Liver (tissue), 8 donors: ENCODE measurements at regions not wholly inside any gene's neighbourhood (a gene's known extent, or its start where the extent isn't known, plus 50 kb on each side); places are given as distances from the start of the nearest gene placed in this dataset.
"Not testable (repeated sequence)": the region's sequence is repeated elsewhere in the genome, so short reads cannot be mapped to it uniquely, and the experiment has no call there.

Experiments
- DNase-seq: peaks from one replicate; pipeline ENCODE4 v3.0.0-alpha.2; 2017; ENCODE audit warnings: low spot score
- H3K27ac ChIP-seq, 2 donors: one replicate each; pipeline ENCODE4 v1.7.0; 2013; ENCODE audit warnings: inconsistent platforms in 2 of 2, low read length in 2 of 2, control low read depth in 1 of 2, low read depth in 1 of 2, mild to moderate bottlenecking in 1 of 2
- H3K27me3 ChIP-seq, 4 donors: one replicate each; pipeline versions ENCODE4 v1.6.1 to v1.7.0; 2013; ENCODE audit warnings: low read length in 3 of 4, inconsistent platforms in 1 of 4, mild to moderate bottlenecking in 1 of 4, moderate library complexity in 1 of 4; ENCODE audit not compliant: control insufficient read depth in 4 of 4, insufficient read depth in 4 of 4
- H3K36me3 ChIP-seq, 4 donors: one replicate each; pipeline versions ENCODE4 v1.6.1 to v1.7.0; 2013; ENCODE audit warnings: low read length in 3 of 4, mild to moderate bottlenecking in 3 of 4, low read depth in 1 of 4, moderate library complexity in 1 of 4; ENCODE audit not compliant: control insufficient read depth in 4 of 4, insufficient read depth in 3 of 4
- H3K4me1 ChIP-seq, 4 donors: one replicate each; pipeline versions ENCODE4 v1.6.1 to v1.7.0; 2013; ENCODE audit warnings: low read length in 3 of 4, mild to moderate bottlenecking in 3 of 4, moderate library complexity in 1 of 4; ENCODE audit not compliant: control insufficient read depth in 4 of 4, insufficient read depth in 4 of 4
- H3K4me3 ChIP-seq, 3 donors: one replicate each; pipeline versions ENCODE4 v1.6.1 to v1.7.0; 2013; ENCODE audit warnings: low read length in 3 of 3, control low read depth in 1 of 3, low read depth in 1 of 3, mild to moderate bottlenecking in 1 of 3
- H3K9ac ChIP-seq, 2 donors: one replicate each; pipeline ENCODE4 v1.7.0; 2013; ENCODE audit warnings: low read length in 2 of 2, mild to moderate bottlenecking in 2 of 2, moderate library complexity in 2 of 2, control low read depth in 1 of 2, low read depth in 1 of 2
- H3K9me3 ChIP-seq, 4 donors: one replicate each; pipeline versions ENCODE4 v1.6.1 to v1.7.0; 2013; ENCODE audit warnings: low read length in 3 of 4; ENCODE audit not compliant: control insufficient read depth in 4 of 4
- EGR1 ChIP-seq, 2 donors: IDR thresholded peaks; 2 replicates each; pipeline ENCODE4 v1.6.1; 2016 to 2018; ENCODE audit warnings: antibody characterized with exemption in 2 of 2, low read depth in 2 of 2
- FOXA1 ChIP-seq: IDR thresholded peaks from 2 replicates; pipeline ENCODE4 v1.6.1; 2016; ENCODE audit warnings: antibody characterized with exemption
- FOXA2 ChIP-seq: IDR thresholded peaks from 2 replicates; pipeline ENCODE4 v1.6.1; 2016; ENCODE audit warnings: antibody characterized with exemption
- GABPA ChIP-seq, 2 donors: IDR thresholded peaks in 1 of 2; conservative IDR thresholded peaks in 1 of 2; 2 replicates each; pipeline ENCODE4 v1.6.1; 2016; ENCODE audit warnings: antibody characterized with exemption in 2 of 2, mild to moderate bottlenecking in 1 of 2, moderate library complexity in 1 of 2
- HNF4A ChIP-seq, 2 donors: conservative IDR thresholded peaks; 2 replicates each; pipeline ENCODE4 v1.6.1; 2016; ENCODE audit warnings: antibody characterized with exemption in 2 of 2, mild to moderate bottlenecking in 2 of 2
- HNF4G ChIP-seq: IDR thresholded peaks from 2 replicates; pipeline ENCODE4 v1.6.1; 2016; ENCODE audit warnings: antibody characterized with exemption
- JUND ChIP-seq, 2 donors: IDR thresholded peaks; 2 replicates each; pipeline ENCODE4 v1.6.1; 2016; ENCODE audit warnings: antibody characterized with exemption in 2 of 2
- MAX ChIP-seq: IDR thresholded peaks from 2 replicates; pipeline ENCODE4 v1.6.1; 2016; ENCODE audit warnings: antibody characterized with exemption
- NR2F2 ChIP-seq: IDR thresholded peaks from 2 replicates; pipeline ENCODE4 v1.6.1; 2016; ENCODE audit warnings: antibody characterized with exemption
- RAD21 ChIP-seq, 2 donors: IDR thresholded peaks; 2 replicates each; pipeline ENCODE4 v1.6.1; 2016; ENCODE audit warnings: antibody characterized with exemption in 2 of 2, mild to moderate bottlenecking in 2 of 2
- REST ChIP-seq: IDR thresholded peaks from 2 replicates; pipeline ENCODE4 v1.6.1; 2016; ENCODE audit warnings: antibody characterized with exemption, mild to moderate bottlenecking
- RXRA ChIP-seq, 2 donors: IDR thresholded peaks; 2 replicates each; pipeline ENCODE4 v1.6.1; 2017 to 2018; ENCODE audit warnings: antibody characterized with exemption in 2 of 2, mild to moderate bottlenecking in 1 of 2
- SP1 ChIP-seq: IDR thresholded peaks from 2 replicates; pipeline ENCODE4 v1.6.1; 2018; ENCODE audit warnings: antibody characterized with exemption, mild to moderate bottlenecking
- TAF1 ChIP-seq: conservative IDR thresholded peaks from 2 replicates; pipeline ENCODE4 v1.6.1; 2016; ENCODE audit warnings: antibody characterized with exemption, mild to moderate bottlenecking
- YY1 ChIP-seq: IDR thresholded peaks from 2 replicates; pipeline ENCODE4 v1.6.1; 2016; ENCODE audit warnings: antibody characterized with exemption, mild to moderate bottlenecking
- WGBS: extraction: QIAGEN DNeasy Blood & Tissue Kit; methylation state at CpG from one replicate; pipeline ENCODE4 v1.1.7; 2013; 5-methylcytosine and 5-hydroxymethylcytosine counted together
- TF ChIP-seq, protein P1 (sequence below): IDR thresholded peaks from 2 replicates; pipeline ENCODE4 v1.6.1; 2016; ENCODE audit warnings: antibody characterized with exemption
- TF ChIP-seq, protein P2 (sequence below): IDR thresholded peaks from 2 replicates; pipeline ENCODE4 v1.6.1; 2016; ENCODE audit warnings: antibody characterized with exemption
- TF ChIP-seq, protein P3 (sequence below): fragments of 150-350 bp; IDR thresholded peaks from 2 replicates; pipeline ENCODE4 v1.5.1; 2017; ENCODE audit warnings: improper control_type of control experiment, low read depth, low read length; ENCODE audit not compliant: missing input control
- donor health status: healthy.
- donor health status: healthy.
- donor health status: healthy.
- donor health status: healthy.
- donor health status: healthy.

DNA sequence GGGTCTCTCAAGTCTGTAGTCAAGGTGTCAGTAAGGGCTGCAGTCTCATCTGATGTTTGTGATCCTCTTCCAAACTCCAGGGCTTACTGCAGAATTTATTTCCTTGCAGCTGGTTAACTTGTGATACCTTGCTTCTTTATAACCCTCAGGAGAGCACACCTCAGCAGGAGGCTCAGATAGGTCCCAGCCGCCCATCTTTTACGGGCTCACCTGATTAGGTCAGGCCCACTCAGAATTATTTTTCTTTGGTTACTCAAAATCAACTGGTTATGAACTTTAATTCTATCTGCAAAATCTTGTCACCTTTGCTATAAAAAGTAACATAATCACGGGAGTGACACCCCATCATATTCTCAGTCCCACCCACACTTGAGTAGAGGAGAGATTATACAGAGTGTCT is 99.9 kb upstream of the BEND4 start:
- TF ChIP-seq YY1 (no peak), RAD21 (IDR thresholded peaks at IDR 0.05) (no peak), SP1 (no peak), REST (no peak), HNF4G (no peak), MAX (no peak), FOXA2 (no peak), RXRA (IDR thresholded peaks at IDR 0.05) (no peak), JUND (IDR thresholded peaks at IDR 0.05) (no peak), HNF4A (conservative IDR thresholded peaks at IDR 0.05) (no peak), GABPA (IDR thresholded peaks at IDR 0.05 in 1 of 2, conservative IDR thresholded peaks at IDR 0.05 in 1 of 2) (no peak), FOXA1 (no peak), TAF1 (no peak), NR2F2 (no peak), EGR1 (IDR thresholded peaks at IDR 0.05; ENCODE audit: low read depth in 2 of 2) (no peak)
- TF ChIP-seq, protein P1, sequence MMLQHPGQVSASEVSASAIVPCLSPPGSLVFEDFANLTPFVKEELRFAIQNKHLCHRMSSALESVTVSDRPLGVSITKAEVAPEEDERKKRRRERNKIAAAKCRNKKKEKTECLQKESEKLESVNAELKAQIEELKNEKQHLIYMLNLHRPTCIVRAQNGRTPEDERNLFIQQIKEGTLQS, result no peak
- TF ChIP-seq, protein P2, sequence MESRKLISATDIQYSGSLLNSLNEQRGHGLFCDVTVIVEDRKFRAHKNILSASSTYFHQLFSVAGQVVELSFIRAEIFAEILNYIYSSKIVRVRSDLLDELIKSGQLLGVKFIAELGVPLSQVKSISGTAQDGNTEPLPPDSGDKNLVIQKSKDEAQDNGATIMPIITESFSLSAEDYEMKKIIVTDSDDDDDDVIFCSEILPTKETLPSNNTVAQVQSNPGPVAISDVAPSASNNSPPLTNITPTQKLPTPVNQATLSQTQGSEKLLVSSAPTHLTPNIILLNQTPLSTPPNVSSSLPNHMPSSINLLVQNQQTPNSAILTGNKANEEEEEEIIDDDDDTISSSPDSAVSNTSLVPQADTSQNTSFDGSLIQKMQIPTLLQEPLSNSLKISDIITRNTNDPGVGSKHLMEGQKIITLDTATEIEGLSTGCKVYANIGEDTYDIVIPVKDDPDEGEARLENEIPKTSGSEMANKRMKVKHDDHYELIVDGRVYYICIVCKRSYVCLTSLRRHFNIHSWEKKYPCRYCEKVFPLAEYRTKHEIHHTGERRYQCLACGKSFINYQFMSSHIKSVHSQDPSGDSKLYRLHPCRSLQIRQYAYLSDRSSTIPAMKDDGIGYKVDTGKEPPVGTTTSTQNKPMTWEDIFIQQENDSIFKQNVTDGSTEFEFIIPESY, result no peak
- TF ChIP-seq, protein P3, sequence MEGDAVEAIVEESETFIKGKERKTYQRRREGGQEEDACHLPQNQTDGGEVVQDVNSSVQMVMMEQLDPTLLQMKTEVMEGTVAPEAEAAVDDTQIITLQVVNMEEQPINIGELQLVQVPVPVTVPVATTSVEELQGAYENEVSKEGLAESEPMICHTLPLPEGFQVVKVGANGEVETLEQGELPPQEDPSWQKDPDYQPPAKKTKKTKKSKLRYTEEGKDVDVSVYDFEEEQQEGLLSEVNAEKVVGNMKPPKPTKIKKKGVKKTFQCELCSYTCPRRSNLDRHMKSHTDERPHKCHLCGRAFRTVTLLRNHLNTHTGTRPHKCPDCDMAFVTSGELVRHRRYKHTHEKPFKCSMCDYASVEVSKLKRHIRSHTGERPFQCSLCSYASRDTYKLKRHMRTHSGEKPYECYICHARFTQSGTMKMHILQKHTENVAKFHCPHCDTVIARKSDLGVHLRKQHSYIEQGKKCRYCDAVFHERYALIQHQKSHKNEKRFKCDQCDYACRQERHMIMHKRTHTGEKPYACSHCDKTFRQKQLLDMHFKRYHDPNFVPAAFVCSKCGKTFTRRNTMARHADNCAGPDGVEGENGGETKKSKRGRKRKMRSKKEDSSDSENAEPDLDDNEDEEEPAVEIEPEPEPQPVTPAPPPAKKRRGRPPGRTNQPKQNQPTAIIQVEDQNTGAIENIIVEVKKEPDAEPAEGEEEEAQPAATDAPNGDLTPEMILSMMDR, result no peak
- WGBS, result 78% methylated on average over 3 of the region's 3 CpGs
- no peak overlapping the region for H3K27ac ChIP-seq
- H3K9ac ChIP-seq, result no peak overlapping the region
- no peaks in the 10 kb centered on the region for H3K4me1 ChIP-seq
- DNase-seq, result no peak
- peaks cover 0 to 5% (median 0%) of the 10 kb centered on the region in 4 donors for H3K27me3 ChIP-seq
- no peaks in the 10 kb centered on the region for H3K9me3 ChIP-seq
- H3K4me3 ChIP-seq, result no peak overlapping the region
- no peaks in the 10 kb centered on the region for H3K36me3 ChIP-seq

- H3K9me3 ChIP-seq, H3K4me3 ChIP-seq, H3K9ac ChIP-seq, H3K27me3 ChIP-seq, H3K36me3 ChIP-seq, H3K27ac ChIP-seq, H3K4me1 ChIP-seq, DNase-seq: not testable (repeated sequence)
- WGBS, result 93% methylated on average over 6 of the region's 6 CpGs
Measured at GRCh38 chr4:42257645-42258044, 105.2 kb upstream of the BEND4 start.
